ENCODE measurements at regions not wholly inside any gene's neighbourhood (a gene's known extent, or its start where the extent isn't known, plus 50 kb on each side); places are given as distances from the start of the nearest gene placed in this dataset.
"Not testable (repeated sequence)": the region's sequence is repeated elsewhere in the genome, so short reads cannot be mapped to it uniquely, and the experiment has no call there.

- in situ Hi-C loops (cut with MboI; ENCODE audit: low pct_unique_long_range_greater_than_20kb, low sequenced_read_pairs): no loop called here
Observed at GRCh38 chr4:128449251-128449650, 161.6 kb upstream of the PGRMC2 start.

GRCh38 chr4:128444544-128445302 is 157.1 kb upstream of the PGRMC2 start:
- in situ Hi-C loops (cut with MboI; ENCODE audit: low pct_unique_long_range_greater_than_20kb, low sequenced_read_pairs): no loop called here

More at GRCh38 chr4:128449251-128449650, 161.6 kb upstream of the PGRMC2 start:
- DNase-seq: no peak

GRCh38 chr4:128440923-128441322 is 153.3 kb upstream of the PGRMC2 start:
- no peak for DNase-seq
- in situ Hi-C loops (cut with MboI; ENCODE audit: low pct_unique_long_range_greater_than_20kb, low sequenced_read_pairs): no loop called here

More at GRCh38 chr4:128444544-128445302, 157.1 kb upstream of the PGRMC2 start:
- no peak for DNase-seq

- DNase-seq; in situ Hi-C loops (cut with MboI; ENCODE audit: low pct_unique_long_range_greater_than_20kb, low sequenced_read_pairs): not testable (repeated sequence)
Observed at GRCh38 chr4:128437023-128437422, 149.4 kb upstream of the PGRMC2 start.

GRCh38 chr4:128429023-128429613 is 141.5 kb upstream of the PGRMC2 start:
- DNase-seq; in situ Hi-C loops (cut with MboI; ENCODE audit: low pct_unique_long_range_greater_than_20kb, low sequenced_read_pairs): not testable (repeated sequence)

- in situ Hi-C loops (cut with MboI; ENCODE audit: low pct_unique_long_range_greater_than_20kb, low sequenced_read_pairs): no loop called here
- no peak for DNase-seq
Observed at GRCh38 chr4:128428397-128428796, 140.8 kb upstream of the PGRMC2 start.

GRCh38 chr4:128427832-128428366 is 140.3 kb upstream of the PGRMC2 start:
- DNase-seq: peak; percentile 62
- in situ Hi-C loops (cut with MboI; ENCODE audit: low pct_unique_long_range_greater_than_20kb, low sequenced_read_pairs): no loop called here

GRCh38 chr4:128424527-128425497 is 137.2 kb upstream of the PGRMC2 start:
- in situ Hi-C loops (cut with MboI; ENCODE audit: low pct_unique_long_range_greater_than_20kb, low sequenced_read_pairs): no loop called here
- no peak for DNase-seq

GRCh38 chr4:128422296-128422695 is 134.7 kb upstream of the PGRMC2 start:
- DNase-seq; in situ Hi-C loops (cut with MboI; ENCODE audit: low pct_unique_long_range_greater_than_20kb, low sequenced_read_pairs): not testable (repeated sequence)

GRCh38 chr4:128416921-128417320 is 129.3 kb upstream of the PGRMC2 start:
- DNase-seq: no peak
- in situ Hi-C loops (cut with MboI; ENCODE audit: low pct_unique_long_range_greater_than_20kb, low sequenced_read_pairs): no loop called here

GRCh38 chr4:128410037-128410436 is 122.4 kb upstream of the PGRMC2 start:
- no peak for DNase-seq
- in situ Hi-C loops (cut with MboI; ENCODE audit: low pct_unique_long_range_greater_than_20kb, low sequenced_read_pairs): no loop called here

- in situ Hi-C loops (cut with MboI; ENCODE audit: low pct_unique_long_range_greater_than_20kb, low sequenced_read_pairs): no loop called here
Observed at GRCh38 chr4:128403586-128403985, 116.0 kb upstream of the PGRMC2 start.

GRCh38 chr4:128394778-128395177 is 107.2 kb upstream of the PGRMC2 start:
- in situ Hi-C loops (cut with MboI; ENCODE audit: low pct_unique_long_range_greater_than_20kb, low sequenced_read_pairs): no loop called here
- no peak for DNase-seq

More at GRCh38 chr4:128403586-128403985, 116.0 kb upstream of the PGRMC2 start:
- no peak for DNase-seq

- in situ Hi-C loops (cut with MboI; ENCODE audit: low pct_unique_long_range_greater_than_20kb, low sequenced_read_pairs): no loop called here
- DNase-seq: no peak
Observed at GRCh38 chr4:128393101-128393704, 105.6 kb upstream of the PGRMC2 start.

GRCh38 chr4:128390475-128390996 is 102.9 kb upstream of the PGRMC2 start:
- in situ Hi-C loops (cut with MboI; ENCODE audit: low pct_unique_long_range_greater_than_20kb, low sequenced_read_pairs): no loop called here
- no peak for DNase-seq

- DNase-seq: no peak
- in situ Hi-C loops (cut with MboI; ENCODE audit: low pct_unique_long_range_greater_than_20kb, low sequenced_read_pairs): no loop called here
Observed at GRCh38 chr4:128388796-128389195, 101.2 kb upstream of the PGRMC2 start.

GRCh38 chr4:128388352-128388630 is 100.7 kb upstream of the PGRMC2 start:
- DNase-seq: no peak
- in situ Hi-C loops (cut with MboI; ENCODE audit: low pct_unique_long_range_greater_than_20kb, low sequenced_read_pairs): no loop called here

- in situ Hi-C loops (cut with MboI; ENCODE audit: low pct_unique_long_range_greater_than_20kb, low sequenced_read_pairs): no loop called here
Observed at GRCh38 chr4:128387600-128388351, 100.2 kb upstream of the PGRMC2 start.

More at GRCh38 chr4:128387600-128388351, 100.2 kb upstream of the PGRMC2 start:
- no peak for DNase-seq
